ENCODE measurements at regions not wholly inside any gene's neighbourhood (a gene's known extent, or its start where the extent isn't known, plus 50 kb on each side); places are given as distances from the start of the nearest gene placed in this dataset.

GRCh38 chr15:35738370-35738769 is 192.4 kb upstream of the DPH6 start:
- TF ChIP-seq POLR2A (conservative IDR thresholded peaks at IDR 0.05) (no peak), CHD4 (IDR thresholded peaks at IDR 0.05; ENCODE audit: insufficient read depth, insufficient replicate concordance, low read depth, low read length, poor library complexity, severe bottlenecking) (no peak), HNRNPLL (IDR thresholded peaks at IDR 0.05; ENCODE audit: low read depth, low read length, poor library complexity, severe bottlenecking) (no peak), CBX1 (IDR thresholded peaks at IDR 0.05; ENCODE audit: low read depth) (no peak)
- TF ChIP-seq, protein P1, sequence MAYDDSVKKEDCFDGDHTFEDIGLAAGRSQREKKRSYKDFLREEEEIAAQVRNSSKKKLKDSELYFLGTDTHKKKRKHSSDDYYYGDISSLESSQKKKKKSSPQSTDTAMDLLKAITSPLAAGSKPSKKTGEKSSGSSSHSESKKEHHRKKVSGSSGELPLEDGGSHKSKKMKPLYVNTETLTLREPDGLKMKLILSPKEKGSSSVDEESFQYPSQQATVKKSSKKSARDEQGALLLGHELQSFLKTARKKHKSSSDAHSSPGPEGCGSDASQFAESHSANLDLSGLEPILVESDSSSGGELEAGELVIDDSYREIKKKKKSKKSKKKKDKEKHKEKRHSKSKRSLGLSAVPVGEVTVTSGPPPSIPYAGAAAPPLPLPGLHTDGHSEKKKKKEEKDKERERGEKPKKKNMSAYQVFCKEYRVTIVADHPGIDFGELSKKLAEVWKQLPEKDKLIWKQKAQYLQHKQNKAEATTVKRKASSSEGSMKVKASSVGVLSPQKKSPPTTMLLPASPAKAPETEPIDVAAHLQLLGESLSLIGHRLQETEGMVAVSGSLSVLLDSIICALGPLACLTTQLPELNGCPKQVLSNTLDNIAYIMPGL (CRISPR knock-in tag; IDR thresholded peaks at IDR 0.05) = no peak
